NCI-H1694 (cell line): ENCODE measurements at regions not wholly inside any gene's neighbourhood (a gene's known extent, or its start where the extent isn't known, plus 50 kb on each side); places are given as distances from the start of the nearest gene placed in this dataset.

ENCODE experiments used
- DNase-seq: peaks from one replicate; lab custom pipeline; 2025; lab: John Stamatoyannopoulos, UW

- DNase-seq: no peak
Measured at GRCh38 chr3:82940124-82940523, 1178.7 kb upstream of the GBE1 start.

GRCh38 chr3:82939491-82940097, 1178.1 kb upstream of the GBE1 start:
- DNase-seq: no peak

GRCh38 chr3:82938821-82939328, 1177.4 kb upstream of the GBE1 start:
- DNase-seq: no peak

GRCh38 chr3:82927309-82928253, 1166.1 kb upstream of the GBE1 start:
- DNase-seq: no peak

GRCh38 chr3:82891028-82891427, 1129.6 kb upstream of the GBE1 start:
- no peak for DNase-seq

DNA sequence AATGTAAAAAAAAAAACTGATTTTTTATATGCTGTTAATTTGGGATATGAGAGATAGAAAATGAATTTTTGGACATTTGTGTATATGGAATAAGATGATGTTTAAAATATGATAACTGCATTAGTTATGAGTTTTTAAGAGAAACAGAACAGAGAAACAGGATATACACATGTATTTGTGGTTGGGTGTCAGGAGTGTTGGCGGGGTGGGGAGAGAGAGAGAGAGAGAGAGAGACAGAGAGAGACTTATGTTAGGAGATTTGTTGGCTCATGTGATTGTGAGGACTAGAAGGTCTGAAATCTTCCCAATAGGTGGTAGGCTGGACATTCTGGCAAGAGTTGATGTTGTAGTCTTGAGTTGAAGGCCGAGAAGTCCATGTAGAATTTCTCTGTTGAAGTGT, 1121.6 kb upstream of the GBE1 start:
- DNase-seq: no peak

- DNase-seq: no peak
Measured at GRCh38 chr3:82875401-82875800, 1114.0 kb upstream of the GBE1 start.

- DNase-seq: no peak
Measured at GRCh38 chr3:82839871-82840270, 1078.4 kb upstream of the GBE1 start.

DNA sequence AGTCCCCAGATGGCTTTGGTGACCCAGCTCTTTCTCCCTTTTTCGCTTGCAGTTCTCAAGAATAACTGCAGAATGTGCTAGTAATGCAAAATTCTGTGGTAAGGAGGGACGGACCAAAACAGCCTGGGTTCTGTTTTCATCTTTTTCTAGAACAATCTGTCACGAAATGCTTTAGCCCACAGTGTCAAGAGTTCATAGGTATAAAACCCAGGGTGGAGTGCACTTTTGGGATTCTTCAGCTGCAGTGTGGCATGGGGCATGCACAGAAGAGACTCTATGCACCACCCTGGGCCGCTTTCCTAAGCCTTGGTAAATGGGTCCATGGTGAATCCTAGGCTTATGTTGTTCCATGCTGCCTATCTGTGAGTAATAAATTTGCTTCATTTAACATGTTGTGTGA, 1072.7 kb upstream of the GBE1 start:
- DNase-seq: no peak

DNA sequence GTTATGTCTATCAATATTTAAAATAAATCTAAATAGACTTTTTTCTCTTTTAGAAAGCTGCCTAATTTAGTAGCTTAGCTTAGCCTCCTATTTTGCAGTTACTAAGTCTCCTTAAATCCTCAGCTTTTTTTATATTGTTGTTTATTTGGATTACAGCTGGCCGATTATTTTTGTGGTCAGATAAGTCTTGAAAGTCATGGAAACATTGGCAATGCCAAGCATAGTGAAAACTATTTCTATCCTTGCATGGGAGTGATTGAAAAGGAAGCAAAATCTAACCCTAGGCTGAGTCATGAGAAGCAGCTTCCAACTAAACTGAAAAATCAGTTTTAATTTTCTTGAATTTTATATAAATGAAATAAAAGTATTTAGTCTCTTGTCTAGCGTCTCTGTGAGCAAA, 1063.0 kb upstream of the GBE1 start:
- no peak for DNase-seq

- DNase-seq: no peak
Measured at GRCh38 chr3:82816086-82816485, 1054.6 kb upstream of the GBE1 start.

GRCh38 chr3:82815417-82816058, 1054.1 kb upstream of the GBE1 start:
- no peak for DNase-seq

DNA sequence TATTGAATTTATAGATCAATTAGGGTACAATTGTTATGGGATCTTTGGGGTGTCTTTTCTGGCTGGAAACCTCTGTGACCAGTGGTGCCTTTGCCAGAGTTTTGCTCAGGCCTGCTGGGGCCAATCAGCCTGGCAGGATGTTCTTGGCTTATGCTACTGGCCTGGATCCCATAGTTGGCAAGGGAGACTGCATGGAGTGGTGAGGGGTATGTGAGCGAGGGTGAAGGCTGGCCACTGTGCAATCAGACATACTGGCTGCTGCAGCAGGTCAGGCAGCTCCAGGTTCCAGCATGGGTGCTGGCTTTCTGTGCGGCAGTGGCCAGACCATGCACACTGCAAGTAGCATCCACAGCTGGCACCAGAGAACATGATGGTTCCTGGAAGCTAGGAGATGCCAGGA, 1053.2 kb upstream of the GBE1 start:
- DNase-seq: no peak

DNA sequence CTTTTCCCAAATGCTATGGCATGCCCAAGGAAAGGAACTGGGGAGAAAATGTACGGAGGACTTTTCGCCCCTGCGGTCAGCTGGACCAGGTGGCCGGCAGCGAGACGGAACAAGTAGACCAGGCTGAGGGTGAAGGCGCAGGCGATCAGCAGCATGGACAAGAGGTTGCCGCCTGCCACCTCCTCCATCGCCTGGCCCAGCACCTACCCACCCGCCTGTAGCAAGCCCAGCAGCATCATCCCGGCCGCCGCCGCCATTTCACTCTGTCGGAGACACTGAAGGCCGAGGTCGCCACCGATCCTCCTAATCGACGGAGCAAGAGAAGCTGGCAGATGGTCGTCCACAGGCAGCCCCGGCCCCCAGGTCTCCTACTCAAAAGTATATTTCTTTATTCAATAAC, 1046.3 kb upstream of the GBE1 start:
- DNase-seq: no peak

DNA sequence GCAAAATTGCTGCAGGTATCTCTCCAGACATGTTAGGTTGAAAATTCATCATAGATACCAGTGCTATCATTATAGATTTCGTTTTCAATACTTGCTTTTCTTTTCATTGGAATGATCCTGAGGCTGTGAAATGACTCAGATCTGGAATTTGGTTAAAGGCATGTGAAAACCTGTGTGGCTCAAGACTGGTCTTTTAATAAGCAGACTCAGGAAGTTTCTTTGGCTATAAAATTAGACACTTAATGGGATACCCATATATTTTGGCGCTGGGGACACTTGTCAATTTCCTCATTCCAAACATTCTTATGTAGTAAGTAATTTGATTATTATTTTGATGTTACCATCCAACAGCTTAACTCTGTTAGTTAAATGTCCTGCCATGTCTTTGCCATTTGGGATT, 1041.1 kb upstream of the GBE1 start:
- no peak for DNase-seq

GRCh38 chr3:82800248-82800647, 1038.8 kb upstream of the GBE1 start:
- DNase-seq: no peak

DNA sequence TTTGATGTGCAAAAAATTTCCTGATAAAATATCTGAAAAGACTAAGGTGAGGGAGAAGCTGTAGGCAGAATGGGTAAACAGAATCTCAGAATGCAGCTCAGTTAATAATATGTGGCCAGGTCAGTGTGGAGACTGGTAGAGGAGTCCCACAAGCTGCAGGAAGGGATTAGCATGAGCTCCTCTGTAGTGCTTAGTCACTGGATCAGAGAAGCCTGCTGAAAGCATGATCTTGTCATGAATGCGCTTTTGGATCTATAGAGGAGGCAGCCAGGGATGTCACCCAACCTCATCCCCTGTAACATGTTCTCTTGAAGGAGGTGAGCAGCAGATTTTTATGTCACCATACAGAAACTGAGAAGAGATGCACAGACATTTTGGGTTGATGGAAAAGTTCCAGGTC, 1035.3 kb upstream of the GBE1 start:
- DNase-seq: no peak

GRCh38 chr3:82791241-82791640, 1029.8 kb upstream of the GBE1 start:
- no peak for DNase-seq

DNA sequence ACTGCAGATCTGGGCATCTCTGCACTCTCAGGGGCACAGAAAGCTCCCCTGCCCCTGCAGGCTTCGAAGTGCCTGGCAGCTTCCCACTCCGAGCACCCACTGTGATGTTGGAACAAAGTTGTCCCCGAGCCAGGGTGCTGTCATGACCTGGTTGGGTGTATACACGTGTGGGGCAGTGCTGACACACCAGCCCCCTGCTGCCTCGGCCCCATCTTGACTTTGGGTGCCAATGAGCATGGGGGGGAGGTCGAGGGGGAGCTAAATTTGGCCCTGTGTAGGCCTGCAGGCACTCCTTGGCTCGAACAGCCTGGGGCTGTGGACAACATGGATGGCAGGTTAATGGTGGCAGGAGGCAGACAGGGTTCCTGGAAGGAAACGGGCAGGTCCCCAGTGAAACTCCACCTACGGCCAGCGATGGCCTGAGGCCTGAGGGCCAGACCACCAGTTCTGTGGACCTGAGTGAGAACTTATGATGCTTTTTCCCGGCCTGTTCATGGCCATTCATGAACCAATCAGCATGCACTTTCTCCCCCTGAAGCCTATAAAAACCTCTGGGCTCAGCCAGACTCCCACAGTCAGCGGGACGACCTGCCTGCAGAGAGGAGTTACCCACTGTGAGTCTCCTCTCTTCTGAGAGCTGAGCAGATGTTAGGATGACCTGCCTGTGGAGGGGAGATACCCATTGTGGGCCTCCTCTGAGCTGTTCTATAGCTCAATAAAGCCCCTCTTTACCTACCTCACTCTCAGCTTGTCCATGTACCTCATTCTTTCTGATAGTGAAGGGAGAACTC, 1029.1 kb upstream of the GBE1 start:
- no peak for DNase-seq

DNA sequence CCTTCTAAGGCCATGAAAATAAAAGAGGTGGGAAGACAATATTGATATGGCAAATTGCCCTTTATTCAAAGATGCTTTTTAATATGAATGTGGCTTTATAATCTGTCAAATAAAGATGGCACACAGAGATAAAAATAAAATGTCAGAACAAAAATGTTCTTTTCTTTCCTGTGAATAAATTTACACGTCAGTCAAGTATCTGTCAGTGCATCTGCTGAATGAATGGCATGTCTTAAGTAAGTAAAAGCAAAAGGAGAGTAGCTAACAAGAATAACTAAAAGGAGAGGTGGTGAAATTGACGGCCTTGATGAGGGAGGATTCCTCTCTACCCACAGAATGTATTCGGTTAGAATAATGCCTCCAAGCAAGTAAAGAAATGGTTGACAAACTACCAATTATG, 1021.7 kb upstream of the GBE1 start:
- no peak for DNase-seq

GRCh38 chr3:82773207-82773606, 1011.8 kb upstream of the GBE1 start:
- no peak for DNase-seq

- no peak for DNase-seq
Measured at GRCh38 chr3:82764521-82764920, 1003.1 kb upstream of the GBE1 start.
